Thoracic aorta (tissue), 2 donors: ENCODE measurements at regions not wholly inside any gene's neighbourhood (a gene's known extent, or its start where the extent isn't known, plus 50 kb on each side); places are given as distances from the start of the nearest gene placed in this dataset.

ENCODE experiments used
- ATAC-seq: fragments of 150-250 bp; one replicate; pipeline ENCODE4 v1.8.0; 2017; ENCODE audit warnings: low read depth; ENCODE audit not compliant: insufficient number of reproducible peaks, low FRiP score
- DNase-seq: peaks from one replicate; pipeline ENCODE4 v3.0.0-alpha.2; 2020; ENCODE audit warnings: low spot score
- H3K27ac ChIP-seq, 2 donors: fragments of 200-600 bp; sonication (generic); 1 replicate in 1 of 2; 2 replicates in 1 of 2; pipeline ENCODE4 v1.5.1; 2016; ENCODE audit warnings: mild to moderate bottlenecking in 2 of 2, moderate library complexity in 2 of 2
- H3K27me3 ChIP-seq: fragments of 200-600 bp; sonication (generic); replicated peaks from 2 replicates; pipeline ENCODE4 v1.6.0; 2016; ENCODE audit warnings: mild to moderate bottlenecking; ENCODE audit not compliant: insufficient read depth
- H3K36me3 ChIP-seq: fragments of 200-600 bp; sonication (generic); one replicate; pipeline ENCODE4 v1.5.1; 2016
- H3K4me1 ChIP-seq, 2 donors: fragments of 200-600 bp; sonication (generic); 1 replicate in 1 of 2; 2 replicates in 1 of 2; pipeline versions ENCODE4 v1.5.1 to v1.6.0; 2016; ENCODE audit warnings: low read depth in 2 of 2, mild to moderate bottlenecking in 1 of 2; ENCODE audit not compliant: control insufficient read depth in 1 of 2
- H3K4me3 ChIP-seq: fragments of 200-600 bp; sonication (generic); 2 replicates; pipeline ENCODE4 v1.5.1; 2016; ENCODE audit warnings: mild to moderate bottlenecking
- H3K9me3 ChIP-seq: fragments of 200-600 bp; sonication (generic); 2 replicates; pipeline ENCODE4 v1.5.1; 2016
- TF ChIP-seq, protein P1 (sequence below): fragments of 200-600 bp; sonication (generic); IDR thresholded peaks from one replicate; pipeline ENCODE4 v1.5.1; 2019; ENCODE audit warnings: antibody characterized with exemption

DNA sequence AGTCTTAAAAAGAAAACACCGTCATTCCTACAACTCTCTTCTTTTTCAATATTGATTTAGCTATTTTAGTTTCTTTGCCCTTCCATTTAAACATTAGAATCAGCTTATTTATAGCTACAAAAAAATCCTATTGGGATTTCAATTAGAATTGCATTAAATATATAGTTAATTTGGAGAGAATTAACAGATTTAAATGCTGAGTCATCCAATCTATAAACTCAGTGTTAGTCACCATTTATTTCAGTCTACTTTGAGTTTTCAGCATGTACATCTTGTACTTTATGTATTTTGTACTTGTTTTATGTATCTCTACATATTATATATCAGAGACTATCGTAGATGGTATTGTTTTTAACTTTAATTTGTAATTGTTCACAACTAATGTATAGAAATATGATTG lies 460.0 kb downstream of the KCNH5 start:
- no peak overlapping the region for H3K27ac ChIP-seq
- H3K4me3 ChIP-seq, result no peak overlapping the region
- no peaks in the 10 kb centered on the region for H3K36me3 ChIP-seq
- H3K9me3 ChIP-seq, result no peaks in the 10 kb centered on the region
- DNase-seq, result no peak
- ATAC-seq, result no peak
- no peaks in the 10 kb centered on the region for H3K4me1 ChIP-seq
- TF ChIP-seq, protein P1, sequence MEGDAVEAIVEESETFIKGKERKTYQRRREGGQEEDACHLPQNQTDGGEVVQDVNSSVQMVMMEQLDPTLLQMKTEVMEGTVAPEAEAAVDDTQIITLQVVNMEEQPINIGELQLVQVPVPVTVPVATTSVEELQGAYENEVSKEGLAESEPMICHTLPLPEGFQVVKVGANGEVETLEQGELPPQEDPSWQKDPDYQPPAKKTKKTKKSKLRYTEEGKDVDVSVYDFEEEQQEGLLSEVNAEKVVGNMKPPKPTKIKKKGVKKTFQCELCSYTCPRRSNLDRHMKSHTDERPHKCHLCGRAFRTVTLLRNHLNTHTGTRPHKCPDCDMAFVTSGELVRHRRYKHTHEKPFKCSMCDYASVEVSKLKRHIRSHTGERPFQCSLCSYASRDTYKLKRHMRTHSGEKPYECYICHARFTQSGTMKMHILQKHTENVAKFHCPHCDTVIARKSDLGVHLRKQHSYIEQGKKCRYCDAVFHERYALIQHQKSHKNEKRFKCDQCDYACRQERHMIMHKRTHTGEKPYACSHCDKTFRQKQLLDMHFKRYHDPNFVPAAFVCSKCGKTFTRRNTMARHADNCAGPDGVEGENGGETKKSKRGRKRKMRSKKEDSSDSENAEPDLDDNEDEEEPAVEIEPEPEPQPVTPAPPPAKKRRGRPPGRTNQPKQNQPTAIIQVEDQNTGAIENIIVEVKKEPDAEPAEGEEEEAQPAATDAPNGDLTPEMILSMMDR, result no peak
- no peaks in the 10 kb centered on the region for H3K27me3 ChIP-seq

DNA sequence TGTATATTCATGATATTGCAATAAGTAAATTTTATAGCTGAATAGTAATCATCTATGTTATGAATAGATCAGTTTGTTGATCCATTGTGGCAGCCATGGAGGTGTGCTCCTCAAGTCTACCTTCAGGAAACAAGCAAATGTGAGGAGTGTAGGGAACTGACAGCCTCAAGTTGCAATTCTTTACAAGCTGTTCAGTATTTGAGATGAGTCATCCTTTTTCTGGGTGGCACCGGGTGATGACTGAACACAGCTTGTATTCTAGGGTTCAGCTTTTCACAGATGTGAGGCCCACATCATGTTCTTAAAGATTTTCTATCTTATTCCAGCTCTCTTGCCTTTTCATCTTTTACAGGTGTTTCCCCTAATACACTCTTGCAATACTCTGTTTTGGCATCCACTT lies 452.4 kb downstream of the KCNH5 start:
- peaks cover 3% of the 10 kb centered on the region for H3K9me3 ChIP-seq
- ATAC-seq, result no peak
- no peak overlapping the region for H3K27ac ChIP-seq
- no peak overlapping the region for H3K4me3 ChIP-seq
- H3K27me3 ChIP-seq, result no peaks in the 10 kb centered on the region
- H3K36me3 ChIP-seq, result no peaks in the 10 kb centered on the region
- TF ChIP-seq, protein P1, result no peak
- DNase-seq, result no peak
- H3K4me1 ChIP-seq, result no peaks in the 10 kb centered on the region

DNA sequence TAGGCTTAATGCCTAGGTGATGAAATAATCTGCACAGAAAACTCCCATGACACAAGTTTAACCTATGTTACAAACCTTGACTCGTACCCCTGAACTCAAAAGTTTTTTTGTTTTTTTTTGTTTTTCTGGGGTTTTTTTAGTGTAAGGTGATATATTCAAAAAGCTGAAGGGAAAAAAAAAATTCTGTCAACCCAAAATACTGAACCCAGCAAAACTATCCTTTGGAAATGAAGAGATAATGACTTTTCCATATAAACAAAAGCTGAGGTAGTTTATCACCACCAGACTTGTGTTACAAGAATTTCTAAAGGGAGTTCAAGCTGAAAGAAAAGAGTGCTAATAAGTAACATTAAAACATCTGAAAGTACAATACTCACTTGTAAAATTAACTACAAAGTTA lies 448.1 kb downstream of the KCNH5 start:
- Histone ChIP-seq H3K27me3 (no peaks in the 10 kb centered on the region), H3K4me1 (no peaks in the 10 kb centered on the region), H3K27ac (no peak overlapping the region), H3K36me3 (no peaks in the 10 kb centered on the region), H3K4me3 (no peak overlapping the region), H3K9me3 (peaks cover 3% of the 10 kb centered on the region)
- ATAC-seq, result no peak
- DNase-seq, result no peak
- TF ChIP-seq, protein P1, result no peak

DNA sequence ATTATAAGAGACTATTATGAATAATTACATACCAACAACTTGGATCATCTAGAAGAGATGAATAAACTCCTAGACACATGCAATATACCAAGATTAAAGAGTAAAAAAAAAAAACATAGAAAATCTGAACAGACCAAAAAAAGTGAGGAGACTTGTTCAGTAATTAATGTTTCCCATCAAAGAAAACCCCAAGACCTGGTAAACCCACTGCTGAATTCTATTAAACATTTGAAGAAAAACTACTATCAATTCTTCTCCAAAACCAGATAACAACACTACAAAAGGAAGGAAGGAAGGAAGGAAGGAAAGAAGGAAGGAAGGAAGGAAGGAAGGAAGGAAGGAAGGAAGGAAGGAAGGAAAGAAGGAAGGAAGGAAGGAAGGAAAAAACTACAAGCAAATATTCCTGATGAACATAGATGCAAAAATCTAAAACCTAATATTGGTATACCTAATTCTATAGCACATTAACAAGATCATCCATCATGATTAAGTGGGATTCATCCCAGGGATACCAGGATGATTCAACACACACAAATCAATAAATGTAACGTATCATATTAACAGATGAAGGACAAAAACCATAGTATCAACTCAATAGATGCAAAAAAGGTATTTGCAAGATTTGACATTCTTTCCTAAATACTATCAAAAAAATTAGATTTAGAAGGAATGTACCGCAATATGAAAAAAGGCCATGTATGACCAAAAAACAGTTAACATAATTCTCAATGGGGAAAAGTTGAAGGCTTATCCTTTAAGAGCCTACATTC lies 445.5 kb downstream of the KCNH5 start:
- H3K4me3 ChIP-seq, result no peak overlapping the region
- no peak for DNase-seq
- H3K27me3 ChIP-seq, result no peaks in the 10 kb centered on the region
- no peaks in the 10 kb centered on the region for H3K4me1 ChIP-seq
- TF ChIP-seq, protein P1, result no peak
- ATAC-seq, result no peak
- no peak overlapping the region for H3K27ac ChIP-seq
- H3K36me3 ChIP-seq, result no peaks in the 10 kb centered on the region
- H3K9me3 ChIP-seq, result peaks cover 3% of the 10 kb centered on the region

DNA sequence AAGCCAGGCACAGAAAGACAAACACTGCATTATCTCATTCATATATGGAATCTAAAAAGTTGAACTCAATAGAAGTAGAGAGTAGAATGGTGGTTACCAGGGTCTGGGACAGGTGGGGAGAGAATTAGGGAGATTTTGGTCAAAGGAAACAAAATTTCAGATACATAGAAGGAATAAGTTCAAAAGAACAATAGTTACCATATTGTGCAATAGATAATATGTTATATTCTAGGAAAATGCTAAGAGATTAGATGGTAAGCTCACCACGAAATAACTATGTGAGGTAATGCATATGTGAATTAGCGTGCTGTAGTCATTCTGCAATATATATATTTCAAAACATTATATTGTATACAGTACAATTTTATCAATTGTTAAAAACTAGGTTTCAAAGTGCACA lies 442.5 kb downstream of the KCNH5 start:
- no peaks in the 10 kb centered on the region for H3K9me3 ChIP-seq
- H3K4me1 ChIP-seq, result no peaks in the 10 kb centered on the region
- ATAC-seq, result no peak
- H3K27me3 ChIP-seq, result no peaks in the 10 kb centered on the region
- H3K4me3 ChIP-seq, result no peak overlapping the region
- no peak for DNase-seq
- H3K36me3 ChIP-seq, result no peaks in the 10 kb centered on the region
- TF ChIP-seq, protein P1, result no peak
- no peak overlapping the region for H3K27ac ChIP-seq
